ENCODE measurements at regions not wholly inside any gene's neighbourhood (a gene's known extent, or its start where the extent isn't known, plus 50 kb on each side); places are given as distances from the start of the nearest gene placed in this dataset.

GRCh38 chr16:73350707-73351452 lies 303.0 kb upstream of the ZFHX3 start:
- no peak for DNase-seq (ENCODE audit: low spot score)

DNA sequence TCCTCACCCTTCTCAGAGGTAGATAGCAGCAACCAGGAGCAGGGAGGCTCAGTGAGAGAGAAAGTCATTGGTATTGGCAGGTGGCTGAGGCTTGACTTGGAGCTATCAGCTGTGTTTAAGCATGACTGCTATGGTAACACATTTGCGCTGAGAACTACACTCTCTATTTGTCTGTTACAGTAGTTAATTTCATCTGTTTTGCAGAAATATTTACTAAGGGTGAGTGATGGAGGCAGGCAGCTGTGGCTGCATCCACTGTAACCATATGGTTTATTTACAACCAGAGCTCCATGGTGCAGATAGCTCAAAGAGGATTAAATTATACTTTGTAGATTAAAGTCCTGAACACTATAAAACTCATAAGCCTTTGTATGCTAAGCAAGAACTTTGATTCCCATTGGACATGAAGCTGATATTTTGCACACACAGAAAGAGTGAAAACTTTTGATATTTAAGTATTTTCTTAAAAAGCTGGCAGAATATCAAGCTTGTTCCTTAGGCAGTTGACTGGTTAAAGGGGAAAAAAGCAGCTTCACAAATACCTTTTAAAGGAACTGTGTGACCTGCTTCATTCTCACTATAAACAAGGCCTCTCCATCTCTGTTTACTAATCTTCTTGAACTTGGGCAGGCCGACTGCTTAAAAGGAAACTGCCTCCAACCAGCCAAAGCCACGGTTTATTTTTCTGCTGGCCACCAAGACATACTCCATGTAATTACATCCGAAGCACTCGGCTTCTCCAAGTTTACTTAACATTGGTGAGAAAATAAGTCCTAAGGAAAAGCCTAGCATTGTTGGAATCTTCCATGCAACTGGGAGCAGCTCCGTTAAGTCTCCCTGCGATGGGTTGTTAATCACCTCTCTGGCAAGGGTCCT lies 299.8 kb upstream of the ZFHX3 start:
- DNase-seq (ENCODE audit: low spot score) = no peak

GRCh38 chr16:73339821-73340220 lies 291.9 kb upstream of the ZFHX3 start:
- DNase-seq (ENCODE audit: low spot score) = no peak

DNA sequence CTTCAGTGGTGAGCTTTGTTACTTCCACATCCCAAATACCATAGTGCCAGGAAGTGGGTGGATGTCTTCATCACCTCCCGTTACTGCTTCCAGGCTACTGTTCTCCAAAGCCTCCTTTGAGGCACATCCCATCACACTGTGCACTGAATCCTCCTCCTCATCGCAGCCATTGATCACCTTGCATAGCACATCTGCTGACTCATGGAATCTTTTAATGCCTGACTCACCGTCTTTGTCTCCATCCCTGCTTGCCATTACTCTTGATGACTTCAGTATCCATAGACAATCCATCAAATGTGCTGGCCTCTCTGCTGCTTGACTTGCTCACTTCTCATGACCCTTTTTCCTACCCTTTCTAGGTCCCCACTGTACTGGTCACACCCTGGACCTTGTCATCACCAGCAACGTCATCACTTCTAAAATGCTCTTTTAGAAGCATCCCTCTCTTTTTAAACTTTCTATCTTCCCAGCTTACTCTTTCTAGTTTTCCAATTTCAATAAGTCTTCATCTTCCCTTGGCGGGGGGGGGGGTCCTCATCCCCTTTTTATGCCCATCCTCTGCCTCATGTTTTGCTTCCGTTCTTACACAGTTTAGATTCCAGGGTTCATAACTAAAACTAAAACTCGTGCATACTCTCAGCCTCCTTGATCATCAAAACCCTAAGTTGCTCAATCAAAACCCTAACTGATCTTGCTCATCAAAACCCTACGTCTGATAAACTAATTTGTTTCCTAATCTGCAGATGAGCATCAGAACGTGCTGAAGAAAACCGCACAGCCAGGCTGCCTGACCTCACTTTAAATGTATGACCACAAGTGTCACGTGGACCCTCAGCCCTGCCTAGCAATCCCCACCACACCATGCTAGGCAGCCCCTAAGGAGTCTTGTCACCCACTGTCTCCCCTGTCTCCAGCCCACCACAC lies 289.7 kb upstream of the ZFHX3 start:
- DNase-seq (ENCODE audit: low spot score) = no peak

- DNase-seq (ENCODE audit: low spot score) = no peak
Observed at GRCh38 chr16:73329358-73330286, 281.7 kb upstream of the ZFHX3 start.

GRCh38 chr16:73326770-73327470 lies 279.0 kb upstream of the ZFHX3 start:
- no peak for DNase-seq (ENCODE audit: low spot score)

GRCh38 chr16:73326221-73326620 lies 278.3 kb upstream of the ZFHX3 start:
- DNase-seq (ENCODE audit: low spot score) = no peak

GRCh38 chr16:73323880-73324279 lies 276.0 kb upstream of the ZFHX3 start:
- DNase-seq (ENCODE audit: low spot score) = no peak

DNA sequence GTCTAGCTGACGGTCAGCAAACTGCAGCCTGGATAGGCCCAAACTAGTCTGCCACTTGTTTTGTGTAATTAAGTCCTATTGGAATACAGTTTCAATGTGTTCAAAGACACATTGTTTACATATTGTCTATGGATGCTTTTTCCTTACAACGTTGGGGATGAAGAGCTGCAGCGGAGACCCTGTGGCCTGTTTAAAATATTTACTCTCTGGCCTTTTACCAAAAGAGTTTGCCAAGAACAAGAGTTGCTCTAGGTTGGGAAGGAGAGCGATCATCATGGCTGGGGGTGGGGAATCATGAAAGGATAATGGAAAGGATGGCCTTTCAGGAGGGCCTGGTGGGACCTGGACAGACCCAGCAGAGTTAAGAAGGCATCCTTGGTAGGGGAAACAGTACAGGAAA lies 274.9 kb upstream of the ZFHX3 start:
- no peak for DNase-seq (ENCODE audit: low spot score)

DNA sequence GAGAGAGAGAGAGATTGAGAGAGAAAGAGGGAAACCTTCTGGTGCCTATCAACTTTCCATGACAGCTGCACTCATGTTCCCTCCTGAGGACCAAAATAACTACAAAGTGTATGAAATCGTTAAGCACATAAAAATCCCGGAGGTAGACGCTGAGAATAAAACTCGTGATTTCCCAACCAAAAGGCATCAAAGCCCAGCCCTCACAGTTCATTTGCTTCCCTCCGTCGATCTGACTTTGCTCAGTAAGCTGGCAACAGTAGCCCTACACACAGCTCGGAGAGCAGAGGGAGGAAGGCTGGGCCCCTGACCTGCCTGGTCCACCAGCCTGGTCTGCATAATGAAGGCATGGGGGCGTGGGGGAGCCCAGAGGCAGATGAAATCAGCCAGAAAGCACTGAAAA lies 273.9 kb upstream of the ZFHX3 start:
- no peak for DNase-seq (ENCODE audit: low spot score)

- no peak for DNase-seq (ENCODE audit: low spot score)
Observed at GRCh38 chr16:73319737-73320136, 271.8 kb upstream of the ZFHX3 start.

DNA sequence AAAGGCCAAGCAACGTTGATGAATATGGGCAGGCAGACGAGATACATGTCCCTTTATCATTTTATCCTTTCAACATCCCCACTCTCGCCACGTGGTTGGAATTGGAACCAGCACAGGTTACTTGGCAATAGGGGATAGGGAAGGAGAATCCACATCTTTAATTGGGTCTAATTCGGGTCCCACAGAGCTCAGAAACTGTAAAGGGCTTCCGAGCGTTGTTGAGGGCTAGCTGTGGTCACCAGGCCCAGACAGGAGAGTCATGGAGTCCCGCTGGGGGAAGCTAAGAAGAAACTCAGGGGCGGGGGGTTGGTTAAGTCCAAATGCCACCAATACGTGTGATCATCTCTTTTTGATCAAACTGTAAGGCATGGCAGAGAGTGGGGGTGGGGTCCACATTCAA lies 271.3 kb upstream of the ZFHX3 start:
- no peak for DNase-seq (ENCODE audit: low spot score)

GRCh38 chr16:73317321-73317857 lies 269.5 kb upstream of the ZFHX3 start:
- no peak for DNase-seq (ENCODE audit: low spot score)

- no peak for DNase-seq (ENCODE audit: low spot score)
Observed at GRCh38 chr16:73315645-73316044, 267.7 kb upstream of the ZFHX3 start.

DNA sequence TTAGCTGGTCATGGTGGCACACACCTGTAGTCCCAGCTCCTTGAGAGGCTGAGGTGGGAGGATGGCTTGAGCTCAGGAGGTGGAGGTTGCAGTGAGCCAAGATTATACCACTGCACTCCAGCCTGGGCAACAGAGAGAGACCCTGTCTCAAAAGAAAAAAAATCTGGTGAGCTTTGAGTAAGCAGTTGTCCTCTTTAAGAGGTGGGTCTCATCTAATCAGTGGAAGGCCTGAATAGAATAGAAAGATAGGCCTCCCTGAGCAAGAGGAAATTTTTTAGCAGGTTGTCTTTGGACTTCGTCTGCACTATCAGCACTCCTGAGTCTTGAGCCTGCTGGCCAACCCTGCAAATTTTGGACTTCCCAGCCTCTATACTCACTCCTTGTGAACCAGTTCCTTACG lies 266.0 kb upstream of the ZFHX3 start:
- DNase-seq (ENCODE audit: low spot score) = no peak

GRCh38 chr16:73311857-73312723 lies 264.2 kb upstream of the ZFHX3 start:
- no peak for DNase-seq (ENCODE audit: low spot score)

DNA sequence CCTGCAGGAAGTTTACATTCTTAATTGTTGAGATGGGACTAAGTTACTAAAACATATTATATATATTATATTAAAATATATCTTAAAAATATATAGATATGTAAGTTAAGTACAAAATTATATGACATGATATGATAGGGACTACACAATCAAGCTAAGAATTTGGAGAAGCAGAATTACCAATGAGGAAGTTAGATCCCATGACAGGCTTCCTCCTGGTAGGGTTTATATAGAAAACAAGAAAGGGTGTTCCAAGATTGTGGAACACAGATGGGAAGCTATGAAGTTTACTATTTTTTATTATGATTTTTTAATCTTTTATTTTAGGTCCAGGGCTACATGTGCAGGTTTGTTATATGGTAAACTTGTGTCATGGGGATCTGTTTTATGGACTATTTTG lies 260.8 kb upstream of the ZFHX3 start:
- DNase-seq (ENCODE audit: low spot score) = no peak

GRCh38 chr16:73306901-73307413 lies 259.0 kb upstream of the ZFHX3 start:
- DNase-seq (ENCODE audit: low spot score) = no peak
